ENCODE measurements at regions not wholly inside any gene's neighbourhood (a gene's known extent, or its start where the extent isn't known, plus 50 kb on each side); places are given as distances from the start of the nearest gene placed in this dataset.

DNA sequence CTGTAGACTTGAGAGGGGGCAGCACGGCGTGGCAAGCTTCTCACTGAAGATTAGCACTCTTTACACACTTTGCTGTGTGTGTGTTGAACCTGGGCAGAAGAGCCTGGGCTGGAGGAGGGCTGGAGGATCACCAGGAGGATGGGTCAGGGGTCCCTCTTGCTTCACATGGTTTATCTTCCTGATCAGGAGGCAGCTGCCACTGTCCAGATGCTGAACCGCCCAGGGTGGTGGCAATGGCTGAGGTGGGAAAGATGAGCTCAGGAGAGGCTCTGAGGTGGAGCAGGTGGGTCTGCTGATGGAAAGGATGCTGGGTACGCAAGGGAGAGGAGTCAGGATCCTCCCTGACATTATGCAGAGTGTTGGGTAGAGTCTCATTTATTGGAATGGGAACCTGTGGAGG is 191.5 kb downstream of the RAMP3 start:
- TF ChIP-seq, protein P1, sequence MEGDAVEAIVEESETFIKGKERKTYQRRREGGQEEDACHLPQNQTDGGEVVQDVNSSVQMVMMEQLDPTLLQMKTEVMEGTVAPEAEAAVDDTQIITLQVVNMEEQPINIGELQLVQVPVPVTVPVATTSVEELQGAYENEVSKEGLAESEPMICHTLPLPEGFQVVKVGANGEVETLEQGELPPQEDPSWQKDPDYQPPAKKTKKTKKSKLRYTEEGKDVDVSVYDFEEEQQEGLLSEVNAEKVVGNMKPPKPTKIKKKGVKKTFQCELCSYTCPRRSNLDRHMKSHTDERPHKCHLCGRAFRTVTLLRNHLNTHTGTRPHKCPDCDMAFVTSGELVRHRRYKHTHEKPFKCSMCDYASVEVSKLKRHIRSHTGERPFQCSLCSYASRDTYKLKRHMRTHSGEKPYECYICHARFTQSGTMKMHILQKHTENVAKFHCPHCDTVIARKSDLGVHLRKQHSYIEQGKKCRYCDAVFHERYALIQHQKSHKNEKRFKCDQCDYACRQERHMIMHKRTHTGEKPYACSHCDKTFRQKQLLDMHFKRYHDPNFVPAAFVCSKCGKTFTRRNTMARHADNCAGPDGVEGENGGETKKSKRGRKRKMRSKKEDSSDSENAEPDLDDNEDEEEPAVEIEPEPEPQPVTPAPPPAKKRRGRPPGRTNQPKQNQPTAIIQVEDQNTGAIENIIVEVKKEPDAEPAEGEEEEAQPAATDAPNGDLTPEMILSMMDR (IDR thresholded peaks at IDR 0.05 in 2 of 3, conservative IDR thresholded peaks at IDR 0.05 in 1 of 3; ENCODE audit: control insufficient read depth in 2 of 3, extremely low read depth in 1 of 3, insufficient read depth in 1 of 3, low read depth in 3 of 3, low read length in 3 of 3), result no peak
- TF ChIP-seq ZZZ3 (IDR thresholded peaks at IDR 0.05; ENCODE audit: control insufficient read depth, insufficient read length, low read depth), result no peak
- no peak for TF ChIP-seq EED (IDR thresholded peaks at IDR 0.05; ENCODE audit: low read depth)
- no peak for TF ChIP-seq STAT1 (conservative IDR thresholded peaks at IDR 0.05)
- TF ChIP-seq, protein P2, sequence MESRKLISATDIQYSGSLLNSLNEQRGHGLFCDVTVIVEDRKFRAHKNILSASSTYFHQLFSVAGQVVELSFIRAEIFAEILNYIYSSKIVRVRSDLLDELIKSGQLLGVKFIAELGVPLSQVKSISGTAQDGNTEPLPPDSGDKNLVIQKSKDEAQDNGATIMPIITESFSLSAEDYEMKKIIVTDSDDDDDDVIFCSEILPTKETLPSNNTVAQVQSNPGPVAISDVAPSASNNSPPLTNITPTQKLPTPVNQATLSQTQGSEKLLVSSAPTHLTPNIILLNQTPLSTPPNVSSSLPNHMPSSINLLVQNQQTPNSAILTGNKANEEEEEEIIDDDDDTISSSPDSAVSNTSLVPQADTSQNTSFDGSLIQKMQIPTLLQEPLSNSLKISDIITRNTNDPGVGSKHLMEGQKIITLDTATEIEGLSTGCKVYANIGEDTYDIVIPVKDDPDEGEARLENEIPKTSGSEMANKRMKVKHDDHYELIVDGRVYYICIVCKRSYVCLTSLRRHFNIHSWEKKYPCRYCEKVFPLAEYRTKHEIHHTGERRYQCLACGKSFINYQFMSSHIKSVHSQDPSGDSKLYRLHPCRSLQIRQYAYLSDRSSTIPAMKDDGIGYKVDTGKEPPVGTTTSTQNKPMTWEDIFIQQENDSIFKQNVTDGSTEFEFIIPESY (IDR thresholded peaks at IDR 0.05), result no peak
- TF ChIP-seq YY1 (IDR thresholded peaks at IDR 0.05; ENCODE audit: low read depth, low read length), result no peak

Data from GM12878 (cell line).